ENCODE measurements at regions not wholly inside any gene's neighbourhood (a gene's known extent, or its start where the extent isn't known, plus 50 kb on each side); places are given as distances from the start of the nearest gene placed in this dataset.
"Not testable (repeated sequence)": the region's sequence is repeated elsewhere in the genome, so short reads cannot be mapped to it uniquely, and the experiment has no call there.

GRCh38 chr1:239123260-239123659 lies 263.1 kb upstream of the CHRM3 start:
- DNase-seq (no peak), ATAC-seq (no peak)
- no peaks in the 10 kb centered on the region for H3K27me3 ChIP-seq
- no peak overlapping the region for H3K27ac ChIP-seq
- peaks cover 0 to 4% (median 0%) of the 10 kb centered on the region in 9 donors for H3K4me1 ChIP-seq
- 65 to 72% methylated on average over 4 of the region's 4 CpGs for WGBS, 2 donors
- H3K36me3 ChIP-seq = no peaks in the 10 kb centered on the region
- intact Hi-C loops (cut with DNase I) = no loop called here
- no peak for TF ChIP-seq CTCF (IDR thresholded peaks at IDR 0.05)
- H3K9me3 ChIP-seq = no peaks in the 10 kb centered on the region
- no peak overlapping the region for H3K4me3 ChIP-seq

GRCh38 chr1:239112101-239112935 lies 274.1 kb upstream of the CHRM3 start:
- DNase-seq (no peak), ATAC-seq (no peak)
- 74 to 75% methylated on average over 5 of the region's 5 CpGs for WGBS, 2 donors
- Histone ChIP-seq H3K27ac (no peak overlapping the region), H3K9me3 (no peaks in the 10 kb centered on the region), H3K36me3 (no peaks in the 10 kb centered on the region), H3K27me3 (no peaks in the 10 kb centered on the region), H3K4me3 (no peak overlapping the region), H3K4me1 (no peaks in the 10 kb centered on the region)
- intact Hi-C loops (cut with DNase I) = no loop called here
- TF ChIP-seq CTCF (IDR thresholded peaks at IDR 0.05) = no peak

GRCh38 chr1:239107676-239108075 lies 278.7 kb upstream of the CHRM3 start:
- Histone ChIP-seq H3K9me3 (no peaks in the 10 kb centered on the region), H3K4me1 (no peaks in the 10 kb centered on the region), H3K4me3 (no peak overlapping the region), H3K36me3 (no peaks in the 10 kb centered on the region), H3K27me3 (no peaks in the 10 kb centered on the region), H3K27ac (no peak overlapping the region)
- 73 to 81% methylated on average over 7 of the region's 7 CpGs for WGBS, 2 donors
- no peak for ATAC-seq
- no peak for DNase-seq
- intact Hi-C loops (cut with DNase I) = no loop called here
- no peak for TF ChIP-seq CTCF (IDR thresholded peaks at IDR 0.05)

- DNase-seq; H3K27ac ChIP-seq; ATAC-seq; H3K9me3 ChIP-seq; H3K4me1 ChIP-seq; H3K4me3 ChIP-seq; H3K36me3 ChIP-seq; intact Hi-C loops (cut with DNase I); H3K27me3 ChIP-seq: not testable (repeated sequence)
- WGBS, 2 donors = 53 to 56% methylated on average over 5 to 7 of the region's 7 CpGs
These were observed 279.7 kb upstream of the CHRM3 start for GRCh38 chr1:239106689-239107088.

DNA sequence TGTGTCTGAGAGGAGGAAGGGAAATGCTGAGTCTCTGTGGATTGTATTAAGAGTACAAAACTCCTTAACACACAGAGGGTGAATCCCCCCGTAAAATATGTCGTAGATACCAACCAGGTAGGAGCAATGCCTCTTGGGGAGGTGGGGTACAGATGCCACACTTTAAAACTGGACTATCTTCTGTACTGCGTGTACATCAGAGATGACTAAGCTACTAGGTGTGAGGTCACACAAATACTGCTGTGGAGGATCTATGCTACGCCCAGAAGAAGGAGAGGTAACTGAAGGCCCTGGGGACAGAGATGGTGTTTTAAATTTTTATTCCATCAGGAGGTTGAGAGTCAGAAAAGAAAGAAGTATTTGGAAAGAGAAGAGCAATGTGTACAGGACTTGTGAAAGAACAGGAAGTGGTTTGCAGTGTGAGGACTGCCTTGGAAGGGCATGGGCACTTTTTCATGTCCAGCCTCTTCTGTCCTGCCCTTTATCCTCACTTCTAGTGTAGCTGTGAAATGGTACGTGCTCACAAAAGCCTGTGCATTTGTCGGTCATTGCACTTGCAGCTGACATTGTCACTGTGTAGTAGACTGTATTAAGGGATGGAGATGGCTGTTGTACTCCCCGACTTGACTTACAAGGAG lies 287.8 kb upstream of the CHRM3 start:
- no peak for TF ChIP-seq CTCF (IDR thresholded peaks at IDR 0.05)
- H3K27ac ChIP-seq = no peak overlapping the region
- H3K9me3 ChIP-seq = no peaks in the 10 kb centered on the region
- DNase-seq = no peak
- H3K4me3 ChIP-seq = no peak overlapping the region
- intact Hi-C loops (cut with DNase I) = no loop called here
- ATAC-seq = no peak
- no peaks in the 10 kb centered on the region for H3K36me3 ChIP-seq
- no peaks in the 10 kb centered on the region for H3K4me1 ChIP-seq
- H3K27me3 ChIP-seq = no peaks in the 10 kb centered on the region
- WGBS, 2 donors = 81 to 84% methylated on average over 7 of the region's 7 CpGs

Data from heart right ventricle (tissue), 16 donors.